GM12878 (cell line): ENCODE measurements at regions not wholly inside any gene's neighbourhood (a gene's known extent, or its start where the extent isn't known, plus 50 kb on each side); places are given as distances from the start of the nearest gene placed in this dataset.

Experiments used
- CTCF ChIP-seq, 3 experiments: IDR thresholded peaks in 2 of 3; conservative IDR thresholded peaks in 1 of 3; 2 replicates each; pipeline ENCODE4 v1.5.1; 2011; ENCODE audit warnings: low read depth in 3 of 3, low read length in 3 of 3, mild to moderate bottlenecking in 3 of 3, control low read depth in 2 of 3, moderate library complexity in 2 of 3, inconsistent platforms in 1 of 3, mixed read lengths in 1 of 3; ENCODE audit not compliant: control insufficient read depth in 2 of 3, insufficient read depth in 1 of 3; ENCODE audit errors: extremely low read depth in 1 of 3
- FOS ChIP-seq: IDR thresholded peaks from 3 replicates; pipeline ENCODE4 v1.6.1; 2011; ENCODE audit warnings: borderline replicate concordance; ENCODE audit not compliant: insufficient read length; ENCODE audit errors: extremely low read depth
- GABPA ChIP-seq: IDR thresholded peaks from 2 replicates; pipeline ENCODE4 v1.6.1; 2014; ENCODE audit warnings: antibody characterized with exemption, low read depth, mild to moderate bottlenecking, inconsistent platforms
- GATAD2B ChIP-seq: fragments of 450-650 bp; conservative IDR thresholded peaks from 2 replicates; pipeline ENCODE4 v1.6.1; 2017; ENCODE audit warnings: low read depth, mild to moderate bottlenecking, moderate library complexity
- MTA3 ChIP-seq: IDR thresholded peaks from 2 replicates; pipeline ENCODE4 v1.6.1; 2012; ENCODE audit warnings: low read length, inconsistent platforms, borderline replicate concordance
- MXI1 ChIP-seq: fragments of 150-350 bp; IDR thresholded peaks from 2 replicates; pipeline ENCODE4 v1.6.1; 2011; ENCODE audit warnings: low read depth, mild to moderate bottlenecking, inconsistent platforms, low read length, improper control_type of control experiment
- NKRF ChIP-seq: fragments of 450-650 bp; conservative IDR thresholded peaks from 2 replicates; pipeline ENCODE4 v1.6.1; 2017; ENCODE audit warnings: mild to moderate bottlenecking, moderate library complexity
- POLR2A ChIP-seq: IDR thresholded peaks from 2 replicates; pipeline ENCODE4 v1.6.1; 2011; ENCODE audit warnings: low read depth, mild to moderate bottlenecking, low read length
- POLR2AphosphoS5 ChIP-seq: IDR thresholded peaks from 2 replicates; pipeline ENCODE4 v1.6.1; 2011; ENCODE audit warnings: mild to moderate bottlenecking, low read length, inconsistent platforms
- SRF ChIP-seq, 2 experiments: IDR thresholded peaks; 2 replicates each; pipeline ENCODE4 v1.6.1; 2011; ENCODE audit warnings: low read depth in 2 of 2, low read length in 2 of 2, mild to moderate bottlenecking in 1 of 2, moderate library complexity in 1 of 2
- YY1 ChIP-seq: IDR thresholded peaks from 2 replicates; pipeline ENCODE4 v1.6.1; 2011; ENCODE audit warnings: low read depth, mild to moderate bottlenecking, low read length
- ZBTB4 ChIP-seq: fragments of 450-650 bp; formaldehyde crosslinking; IDR thresholded peaks from 2 replicates; pipeline ENCODE4 v1.4.0; 2022; ENCODE audit warnings: mild to moderate bottlenecking, moderate library complexity
- ZNF24 ChIP-seq: fragments of 450-650 bp; IDR thresholded peaks from 2 replicates; pipeline ENCODE4 v1.6.1; 2017; ENCODE audit warnings: antibody characterized with exemption, mild to moderate bottlenecking

GRCh38 chr21:16755061-16755460 is 757.8 kb upstream of the CXADR start:
- TF ChIP-seq ZNF24 (no peak), MXI1 (no peak), POLR2A (no peak), SRF (IDR thresholded peaks at IDR 0.05; ENCODE audit: low read depth in 2 of 2, low read length in 2 of 2) (no peak), GABPA (no peak), CTCF (IDR thresholded peaks at IDR 0.05 in 2 of 3, conservative IDR thresholded peaks at IDR 0.05 in 1 of 3; ENCODE audit: control insufficient read depth in 2 of 3, extremely low read depth in 1 of 3, insufficient read depth in 1 of 3, low read depth in 3 of 3, low read length in 3 of 3) (no peak), GATAD2B (no peak), FOS (no peak), NKRF (no peak), MTA3 (no peak), POLR2AphosphoS5 (no peak), ZBTB4 (CRISPR knock-in tag) (no peak), YY1 (no peak)
